ENCODE measurements at regions not wholly inside any gene's neighbourhood (a gene's known extent, or its start where the extent isn't known, plus 50 kb on each side); places are given as distances from the start of the nearest gene placed in this dataset.

DNA sequence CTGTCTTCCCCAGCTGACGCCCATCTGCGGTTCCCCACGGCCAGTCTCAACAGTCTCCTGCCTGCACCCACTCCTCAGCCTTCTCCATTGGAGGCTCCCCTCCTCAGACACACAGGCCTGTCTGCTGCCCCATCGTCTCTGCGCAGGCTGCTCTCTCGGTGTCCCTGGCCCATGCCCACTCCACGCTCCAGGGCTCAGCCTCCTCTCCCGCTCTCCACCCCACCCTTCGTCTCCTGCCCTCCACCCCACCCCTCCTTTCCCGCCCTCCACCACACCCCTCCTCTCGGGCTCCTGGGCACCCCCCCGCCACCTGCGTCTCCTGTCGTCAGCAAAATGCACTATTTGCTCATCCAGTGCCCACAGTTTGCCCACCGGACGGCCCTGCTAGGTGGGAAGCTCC lies 119.6 kb upstream of the DIO3 start:
- Histone ChIP-seq H3K9me3 (ENCODE audit: low read depth) (no peaks in the 10 kb centered on the region), H4K20me1 (ENCODE audit: insufficient read depth) (no peaks in the 10 kb centered on the region), H3K4me1 (ENCODE audit: insufficient read depth) (peaks cover 4% of the 10 kb centered on the region), H2AFZ (no peak overlapping the region), H3K36me3 (ENCODE audit: low read depth) (no peaks in the 10 kb centered on the region), H3K79me2 (ENCODE audit: insufficient read depth) (no peaks in the 10 kb centered on the region), H3K9ac (no peak overlapping the region), H3K9me2 (ENCODE audit: insufficient read depth) (no peaks in the 10 kb centered on the region), H3F3A (ENCODE audit: insufficient read depth) (no peaks in the 10 kb centered on the region), H3K27me3 (replicated peaks; ENCODE audit: insufficient read depth) (peaks cover 21% of the 10 kb centered on the region), H3K4me2 (ENCODE audit: unreplicated experiment) (no peak overlapping the region), H3K27ac (no peak overlapping the region), H3K4me3 (no peak overlapping the region)
- in situ Hi-C loops (cut with MboI), result no loop called here
- no peak for DNase-seq
- WGBS, 2 experiments (ENCODE audit: low coverage in 1 of 2, low lambda C conversion rate in 2 of 2, missing lambda C conversion rate in 2 of 2), result 83 to 87% methylated on average over 11 to 16 of the region's 16 CpGs
- no peak for TF ChIP-seq EZH2phosphoT487 (IDR thresholded peaks at IDR 0.05; ENCODE audit: insufficient read depth, low read depth)
- TF ChIP-seq EZH2 (IDR thresholded peaks at IDR 0.05; ENCODE audit: insufficient read depth, poor library complexity, severe bottlenecking), result no peak

DNA sequence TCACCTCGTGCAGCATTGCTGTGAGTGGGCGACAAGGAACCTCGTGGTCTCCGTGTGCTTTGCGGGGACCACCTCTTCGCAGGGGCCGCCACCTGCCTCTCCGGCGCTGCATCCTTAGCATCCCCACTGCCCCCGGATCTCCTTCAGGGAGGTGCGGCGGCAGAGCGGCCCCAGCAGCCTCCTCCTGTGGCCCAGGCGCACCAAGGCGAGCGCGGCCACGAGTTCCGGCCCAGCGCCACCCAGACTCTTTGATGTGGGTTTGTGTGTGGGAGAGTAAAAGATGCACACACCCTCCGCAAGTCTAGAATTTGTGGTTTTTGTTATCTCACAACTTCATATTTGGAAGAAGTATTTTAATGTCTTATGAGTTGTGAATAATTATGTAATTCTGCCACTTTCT lies 118.8 kb upstream of the DIO3 start:
- no peaks in the 10 kb centered on the region for H3K9me2 ChIP-seq (ENCODE audit: insufficient read depth)
- no peak overlapping the region for H3K4me3 ChIP-seq
- H3F3A ChIP-seq (ENCODE audit: insufficient read depth), result no peaks in the 10 kb centered on the region
- WGBS, 2 experiments (ENCODE audit: low coverage in 1 of 2, low lambda C conversion rate in 2 of 2, missing lambda C conversion rate in 2 of 2), result 90 to 93% methylated on average over 21 of the region's 21 CpGs
- no peak overlapping the region for H3K27ac ChIP-seq
- H3K4me2 ChIP-seq (ENCODE audit: unreplicated experiment), result no peak overlapping the region
- H3K4me1 ChIP-seq (ENCODE audit: insufficient read depth), result peaks cover 4% of the 10 kb centered on the region
- H3K79me2 ChIP-seq (ENCODE audit: insufficient read depth), result no peaks in the 10 kb centered on the region
- no peaks in the 10 kb centered on the region for H3K9me3 ChIP-seq (ENCODE audit: low read depth)
- no peak for DNase-seq
- no peaks in the 10 kb centered on the region for H3K36me3 ChIP-seq (ENCODE audit: low read depth)
- in situ Hi-C loops (cut with MboI), result no loop called here
- no peak overlapping the region for H3K9ac ChIP-seq
- no peaks in the 10 kb centered on the region for H4K20me1 ChIP-seq (ENCODE audit: insufficient read depth)
- no peak overlapping the region for H2AFZ ChIP-seq
- H3K27me3 ChIP-seq (replicated peaks; ENCODE audit: insufficient read depth), result peaks cover 24% of the 10 kb centered on the region
- TF ChIP-seq EZH2 (IDR thresholded peaks at IDR 0.05; ENCODE audit: insufficient read depth, poor library complexity, severe bottlenecking), result no peak
- no peak for TF ChIP-seq EZH2phosphoT487 (IDR thresholded peaks at IDR 0.05; ENCODE audit: insufficient read depth, low read depth)

DNA sequence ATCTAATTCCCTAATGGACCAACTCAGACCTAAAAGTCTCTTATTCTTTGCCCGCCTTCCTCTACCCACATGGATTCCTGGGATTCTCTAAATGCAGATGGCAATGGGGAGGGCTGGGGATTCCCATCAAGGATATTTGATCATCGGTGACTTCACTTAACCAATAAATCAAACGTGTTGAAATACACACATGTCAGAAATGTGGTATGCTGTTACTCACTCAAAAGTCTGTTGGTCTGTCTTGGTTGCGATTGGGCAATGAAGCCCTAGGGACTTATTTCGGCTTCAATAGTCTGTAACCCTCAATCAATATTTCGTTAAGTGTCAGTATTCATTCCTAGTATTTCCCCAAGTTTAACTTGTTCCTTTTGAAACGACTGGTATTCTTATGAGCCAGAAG lies 117.2 kb upstream of the DIO3 start:
- TF ChIP-seq EZH2 (IDR thresholded peaks at IDR 0.05; ENCODE audit: insufficient read depth, poor library complexity, severe bottlenecking) (no peak), EZH2phosphoT487 (IDR thresholded peaks at IDR 0.05; ENCODE audit: insufficient read depth, low read depth) (peak; percentile 62; the same call in 1 of the 2 replicates)
- Histone ChIP-seq H3K9me2 (ENCODE audit: insufficient read depth) (no peaks in the 10 kb centered on the region), H3K27me3 (replicated peaks; ENCODE audit: insufficient read depth) (peaks cover 38% of the 10 kb centered on the region), H3F3A (ENCODE audit: insufficient read depth) (no peaks in the 10 kb centered on the region), H3K4me3 (no peak overlapping the region), H3K9ac (no peak overlapping the region), H3K79me2 (ENCODE audit: insufficient read depth) (no peaks in the 10 kb centered on the region), H3K36me3 (ENCODE audit: low read depth) (no peaks in the 10 kb centered on the region), H4K20me1 (ENCODE audit: insufficient read depth) (no peaks in the 10 kb centered on the region), H2AFZ (no peak overlapping the region), H3K4me1 (ENCODE audit: insufficient read depth) (peaks cover 4% of the 10 kb centered on the region), H3K4me2 (ENCODE audit: unreplicated experiment) (peak overlapping the region; percentile 20), H3K9me3 (ENCODE audit: low read depth) (no peaks in the 10 kb centered on the region), H3K27ac (no peak overlapping the region)
- peak; percentile 72 for DNase-seq
- in situ Hi-C loops (cut with MboI), result no loop called here
- 2 to 6% methylated on average over 7 of the region's 7 CpGs for WGBS, 2 experiments (ENCODE audit: low coverage in 1 of 2, low lambda C conversion rate in 2 of 2, missing lambda C conversion rate in 2 of 2)

DNA sequence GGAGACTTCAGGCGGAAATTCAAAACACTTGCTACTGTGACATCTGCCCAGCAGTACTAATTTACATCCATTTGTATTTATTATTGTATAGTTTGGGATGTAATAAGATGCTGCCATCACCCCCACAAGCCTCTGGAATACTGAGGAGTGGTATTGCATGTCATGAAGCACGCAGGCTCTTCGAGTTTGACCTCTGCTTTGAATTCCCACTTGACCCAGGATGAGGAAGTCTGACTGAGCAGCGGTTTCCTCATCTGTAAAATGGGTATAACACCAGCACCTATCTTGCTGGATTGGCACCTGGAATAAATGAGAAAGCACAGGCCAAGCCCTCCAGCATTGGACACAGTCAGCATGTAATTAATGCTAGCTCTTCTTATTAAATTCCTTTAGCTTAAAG lies 116.0 kb upstream of the DIO3 start:
- Histone ChIP-seq H2AFZ (no peak overlapping the region), H3K4me2 (ENCODE audit: unreplicated experiment) (no peak overlapping the region), H3K27me3 (replicated peaks; ENCODE audit: insufficient read depth) (peaks cover 47% of the 10 kb centered on the region), H3F3A (ENCODE audit: insufficient read depth) (no peaks in the 10 kb centered on the region), H3K36me3 (ENCODE audit: low read depth) (no peaks in the 10 kb centered on the region), H3K9me3 (ENCODE audit: low read depth) (no peaks in the 10 kb centered on the region), H3K9ac (no peak overlapping the region), H3K4me3 (no peak overlapping the region), H3K4me1 (ENCODE audit: insufficient read depth) (peaks cover 4% of the 10 kb centered on the region), H3K27ac (no peak overlapping the region), H3K79me2 (ENCODE audit: insufficient read depth) (no peaks in the 10 kb centered on the region), H3K9me2 (ENCODE audit: insufficient read depth) (no peaks in the 10 kb centered on the region), H4K20me1 (ENCODE audit: insufficient read depth) (no peaks in the 10 kb centered on the region)
- TF ChIP-seq EZH2 (IDR thresholded peaks at IDR 0.05; ENCODE audit: insufficient read depth, poor library complexity, severe bottlenecking) (no peak), EZH2phosphoT487 (IDR thresholded peaks at IDR 0.05; ENCODE audit: insufficient read depth, low read depth) (no peak)
- no peak for DNase-seq
- WGBS, 2 experiments (ENCODE audit: low coverage in 1 of 2, low lambda C conversion rate in 2 of 2, missing lambda C conversion rate in 2 of 2), result 85 to 87% methylated on average over 4 of the region's 4 CpGs
- in situ Hi-C loops (cut with MboI), result no loop called here

DNA sequence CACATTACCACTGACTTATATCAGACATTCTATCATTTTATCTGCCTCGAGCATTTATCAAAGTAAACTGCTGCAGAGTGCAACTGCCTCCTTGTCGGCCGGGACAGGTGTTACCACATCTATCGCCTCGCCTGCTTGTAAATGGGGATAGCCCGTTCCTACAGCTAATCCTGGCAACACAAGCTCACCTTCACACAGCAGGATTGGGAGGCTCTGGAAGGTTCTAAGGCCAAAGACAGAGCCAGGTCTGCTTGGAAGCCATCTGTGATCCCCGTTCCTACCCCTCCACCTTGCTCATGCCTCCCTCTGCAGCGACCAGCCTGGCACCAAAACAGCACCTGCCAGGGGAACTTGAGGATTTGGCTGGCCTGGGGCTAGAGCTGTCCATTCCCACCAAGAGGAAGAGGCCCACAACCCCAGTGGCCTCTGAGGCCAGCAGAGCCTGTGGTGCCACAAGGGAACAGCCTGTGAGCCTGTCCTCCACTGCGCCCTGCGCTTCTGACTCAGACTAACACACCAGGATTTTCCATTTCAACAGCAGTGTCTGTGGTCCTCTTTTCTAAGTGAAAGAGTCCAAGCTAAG lies 114.8 kb upstream of the DIO3 start:
- H3K9me2 ChIP-seq (ENCODE audit: insufficient read depth), result no peaks in the 10 kb centered on the region
- H2AFZ ChIP-seq, result no peak overlapping the region
- peaks cover 4% of the 10 kb centered on the region for H3K4me1 ChIP-seq (ENCODE audit: insufficient read depth)
- peaks cover 45% of the 10 kb centered on the region for H3K27me3 ChIP-seq (replicated peaks; ENCODE audit: insufficient read depth)
- no peaks in the 10 kb centered on the region for H4K20me1 ChIP-seq (ENCODE audit: insufficient read depth)
- no peak overlapping the region for H3K4me3 ChIP-seq
- H3F3A ChIP-seq (ENCODE audit: insufficient read depth), result no peaks in the 10 kb centered on the region
- no peaks in the 10 kb centered on the region for H3K36me3 ChIP-seq (ENCODE audit: low read depth)
- in situ Hi-C loops (cut with MboI), result no loop called here
- TF ChIP-seq EZH2 (IDR thresholded peaks at IDR 0.05; ENCODE audit: insufficient read depth, poor library complexity, severe bottlenecking) (no peak), EZH2phosphoT487 (IDR thresholded peaks at IDR 0.05; ENCODE audit: insufficient read depth, low read depth) (no peak)
- H3K4me2 ChIP-seq (ENCODE audit: unreplicated experiment), result no peak overlapping the region
- no peak for DNase-seq
- H3K9me3 ChIP-seq (ENCODE audit: low read depth), result no peaks in the 10 kb centered on the region
- H3K9ac ChIP-seq, result no peak overlapping the region
- 83 to 91% methylated on average over 10 of the region's 10 CpGs for WGBS, 2 experiments (ENCODE audit: low coverage in 1 of 2, low lambda C conversion rate in 2 of 2, missing lambda C conversion rate in 2 of 2)
- H3K79me2 ChIP-seq (ENCODE audit: insufficient read depth), result no peaks in the 10 kb centered on the region
- H3K27ac ChIP-seq, result no peak overlapping the region
